ENCODE measurements at regions not wholly inside any gene's neighbourhood (a gene's known extent, or its start where the extent isn't known, plus 50 kb on each side); places are given as distances from the start of the nearest gene placed in this dataset.

DNA sequence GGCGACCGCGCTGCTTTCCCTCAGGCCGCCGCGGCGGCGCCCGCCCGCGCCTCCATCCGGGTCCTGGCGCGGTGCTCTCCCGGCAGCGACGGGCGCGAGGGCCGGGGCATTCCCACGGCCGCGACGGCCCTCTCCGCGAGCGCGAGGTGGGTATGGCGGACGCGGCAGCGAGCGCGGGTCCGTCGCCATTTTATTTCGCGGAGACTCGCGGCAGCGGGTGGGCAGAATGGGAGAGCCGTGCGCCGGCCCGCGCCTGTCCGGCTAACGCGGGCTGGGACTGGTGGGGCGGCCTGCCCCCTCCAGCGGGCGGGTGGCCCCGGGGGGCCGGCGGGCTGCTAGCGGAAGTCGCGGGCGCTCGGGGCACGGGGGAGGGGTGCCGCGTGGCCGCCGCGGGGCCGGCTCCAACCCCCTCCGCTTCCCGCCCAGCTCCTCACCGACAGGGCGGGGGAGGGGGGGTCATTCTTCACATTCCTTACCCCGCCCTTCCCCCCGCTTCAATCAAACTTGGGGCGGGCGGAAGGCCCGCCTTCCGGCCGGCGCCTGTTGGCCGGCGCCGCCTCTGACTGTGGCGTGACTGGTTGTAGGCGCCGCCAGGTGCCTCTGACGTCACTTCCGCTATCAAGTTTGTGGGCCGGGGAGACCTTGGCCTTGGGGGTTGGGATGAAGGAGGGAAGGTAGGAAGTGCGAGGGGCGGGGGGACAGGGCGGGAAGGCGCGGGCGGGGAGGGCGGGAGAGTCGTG lies 82.1 kb downstream of the PTPDC1 start:
- Histone ChIP-seq H3K27me3 (replicated peaks in 2 of 5; ENCODE audit: control insufficient read depth in 4 of 5, insufficient read depth in 5 of 5, low read length in 4 of 5) (no peaks in the 10 kb centered on the region), H3K4me3 (ENCODE audit: control insufficient read depth in 1 of 7, extremely low read depth in 1 of 7, insufficient read depth in 4 of 7, low read depth in 2 of 7, low read length in 6 of 7) (peak overlapping the region; percentile 76 to 98 (median 90)), H3K9me3 (ENCODE audit: control extremely low read depth in 1 of 5, control insufficient read depth in 4 of 5, insufficient read depth in 2 of 5, low read depth in 1 of 5, low read length in 4 of 5) (no peaks in the 10 kb centered on the region), H3K36me3 (ENCODE audit: control insufficient read depth in 4 of 4, insufficient read depth in 4 of 4, low read length in 3 of 4) (peaks cover 0 to 3% (median 1%) of the 10 kb centered on the region in 4 experiments), H3K27ac (ENCODE audit: insufficient read depth in 1 of 2, low read depth in 1 of 2, low read length in 2 of 2, poor library complexity in 1 of 2, severe bottlenecking in 2 of 2) (peak overlapping the region; percentile 97 to 98), H3K4me1 (ENCODE audit: control extremely low read depth in 1 of 4, control insufficient read depth in 4 of 4, insufficient read depth in 4 of 4, low read length in 3 of 4) (peaks cover 31 to 57% (median 40%) of the 10 kb centered on the region in 4 experiments)
- ChIA-PET CTCF (no interaction called here), POLR2A (no interaction called here)
- DNase-seq: peak; percentile 99
- WGBS (ENCODE audit: insufficient coverage): 0% methylated on average over 47 of the region's 96 CpGs

DNA sequence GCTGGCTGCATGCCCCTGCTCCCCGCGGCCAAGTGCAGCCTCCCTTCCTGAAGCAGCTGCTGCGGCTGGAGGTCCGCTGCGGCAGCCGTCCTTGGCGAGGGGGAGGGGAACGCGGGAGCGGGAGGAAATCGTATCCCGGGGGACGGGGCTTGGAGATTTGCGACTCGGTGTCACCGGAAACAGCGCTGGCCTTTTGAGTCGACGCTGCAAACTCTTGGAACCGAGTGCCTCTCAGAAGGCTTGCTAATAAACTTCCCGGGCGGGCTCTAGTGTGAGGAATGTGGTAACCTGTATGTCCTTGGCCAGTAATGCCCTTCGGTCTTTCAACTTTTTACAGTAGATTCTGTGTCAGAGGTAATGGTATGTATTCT lies 82.7 kb downstream of the PTPDC1 start:
- ChIA-PET POLR2A (no interaction called here), CTCF (no interaction called here)

DNA sequence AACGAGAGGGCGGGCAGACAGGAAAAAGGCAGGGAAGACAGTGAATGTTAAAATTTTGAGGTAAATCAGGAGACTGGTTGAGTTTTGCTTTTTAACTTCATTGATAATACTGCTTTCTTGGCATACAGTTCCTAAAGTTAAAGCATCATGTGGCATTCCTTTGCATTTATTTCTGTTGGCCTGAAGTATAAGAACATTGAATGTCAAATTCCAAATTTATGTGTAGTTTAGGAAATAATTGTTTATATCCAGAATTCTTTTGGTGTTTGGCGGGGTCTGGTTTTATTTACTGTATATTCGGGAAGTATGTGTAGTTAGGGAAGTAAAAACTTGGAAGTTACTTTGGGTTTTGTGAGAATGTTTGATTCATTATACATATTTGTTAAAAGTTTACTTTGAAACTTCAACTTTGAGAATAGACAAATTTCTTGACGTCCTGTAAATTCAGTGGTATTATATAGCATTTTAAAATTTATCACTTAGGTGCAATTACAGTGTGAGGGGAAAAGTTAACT lies 83.2 kb downstream of the PTPDC1 start:
- H3K9me3 ChIP-seq (ENCODE audit: control extremely low read depth in 1 of 5, control insufficient read depth in 4 of 5, insufficient read depth in 2 of 5, low read depth in 1 of 5, low read length in 4 of 5): no peaks in the 10 kb centered on the region
- peak overlapping the region; percentile 60 to 98 (median 84) for H3K4me3 ChIP-seq (ENCODE audit: control insufficient read depth in 1 of 7, extremely low read depth in 1 of 7, insufficient read depth in 4 of 7, low read depth in 2 of 7, low read length in 6 of 7)
- ChIA-PET CTCF (no interaction called here), POLR2A (no interaction called here)
- H3K27ac ChIP-seq (ENCODE audit: insufficient read depth in 1 of 2, low read depth in 1 of 2, low read length in 2 of 2, poor library complexity in 1 of 2, severe bottlenecking in 2 of 2): peak overlapping the region; percentile 85 to 98
- peaks cover 0 to 3% (median 1%) of the 10 kb centered on the region in 4 experiments for H3K36me3 ChIP-seq (ENCODE audit: control insufficient read depth in 4 of 4, insufficient read depth in 4 of 4, low read length in 3 of 4)
- H3K4me1 ChIP-seq (ENCODE audit: control extremely low read depth in 1 of 4, control insufficient read depth in 4 of 4, insufficient read depth in 4 of 4, low read length in 3 of 4): peaks cover 31 to 57% (median 41%) of the 10 kb centered on the region in 4 experiments
- no peak for DNase-seq
- H3K27me3 ChIP-seq (replicated peaks in 2 of 5; ENCODE audit: control insufficient read depth in 4 of 5, insufficient read depth in 5 of 5, low read length in 4 of 5): no peaks in the 10 kb centered on the region
- 0% methylated on average over 4 of the region's 5 CpGs for WGBS (ENCODE audit: insufficient coverage)

More for the DNA sequence above, 82.7 kb downstream of the PTPDC1 start:
- peak overlapping the region; percentile 85 to 98 for H3K27ac ChIP-seq (ENCODE audit: insufficient read depth in 1 of 2, low read depth in 1 of 2, low read length in 2 of 2, poor library complexity in 1 of 2, severe bottlenecking in 2 of 2)
- H3K27me3 ChIP-seq (replicated peaks in 2 of 5; ENCODE audit: control insufficient read depth in 4 of 5, insufficient read depth in 5 of 5, low read length in 4 of 5): no peaks in the 10 kb centered on the region
- peaks cover 31 to 57% (median 41%) of the 10 kb centered on the region in 4 experiments for H3K4me1 ChIP-seq (ENCODE audit: control extremely low read depth in 1 of 4, control insufficient read depth in 4 of 4, insufficient read depth in 4 of 4, low read length in 3 of 4)
- peaks cover 0 to 3% (median 1%) of the 10 kb centered on the region in 4 experiments for H3K36me3 ChIP-seq (ENCODE audit: control insufficient read depth in 4 of 4, insufficient read depth in 4 of 4, low read length in 3 of 4)
- no peaks in the 10 kb centered on the region for H3K9me3 ChIP-seq (ENCODE audit: control extremely low read depth in 1 of 5, control insufficient read depth in 4 of 5, insufficient read depth in 2 of 5, low read depth in 1 of 5, low read length in 4 of 5)
- WGBS (ENCODE audit: insufficient coverage): 0% methylated on average over 23 of the region's 23 CpGs
- no peak for DNase-seq
- peak overlapping the region; percentile 60 to 98 (median 84) for H3K4me3 ChIP-seq (ENCODE audit: control insufficient read depth in 1 of 7, extremely low read depth in 1 of 7, insufficient read depth in 4 of 7, low read depth in 2 of 7, low read length in 6 of 7)

DNA sequence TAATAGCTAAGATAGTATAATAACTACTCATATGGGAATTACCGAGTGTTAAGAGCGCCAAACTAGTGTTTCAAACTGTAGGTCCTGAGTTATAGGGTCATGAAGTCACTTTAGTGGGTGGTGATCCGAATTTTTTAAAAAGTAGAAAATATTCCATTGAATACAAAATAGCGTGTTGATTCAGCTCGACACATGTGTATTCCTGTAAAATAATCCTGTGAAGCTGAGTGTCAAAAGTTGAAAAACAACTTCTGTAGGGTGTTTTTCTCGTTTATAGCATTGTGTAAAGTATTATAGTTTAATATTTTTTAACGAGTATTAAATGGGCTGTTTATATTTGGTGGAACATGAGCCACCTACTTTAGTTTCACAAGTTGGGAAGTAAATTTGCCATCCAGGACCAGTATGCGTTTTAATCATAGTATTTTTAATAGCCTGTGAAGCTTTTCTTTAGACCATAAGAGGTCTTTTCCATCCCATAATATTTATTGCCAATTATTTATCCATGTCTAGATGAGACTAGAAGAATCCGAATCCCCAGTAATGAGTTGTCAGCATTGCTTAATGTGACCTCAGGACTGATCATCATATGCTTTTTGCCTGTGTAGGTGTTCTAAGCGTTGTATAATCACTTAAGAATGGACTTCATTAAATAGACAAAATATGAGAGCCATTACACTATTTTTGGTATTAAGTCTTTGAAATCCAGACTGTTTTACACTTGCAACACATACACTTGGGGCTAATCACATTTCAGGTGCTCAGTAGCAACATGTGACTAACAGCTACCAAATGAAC lies 84.1 kb downstream of the PTPDC1 start:
- no peaks in the 10 kb centered on the region for H3K9me3 ChIP-seq (ENCODE audit: control extremely low read depth in 1 of 5, control insufficient read depth in 4 of 5, insufficient read depth in 2 of 5, low read depth in 1 of 5, low read length in 4 of 5)
- no peaks in the 10 kb centered on the region for H3K27me3 ChIP-seq (replicated peaks in 2 of 5; ENCODE audit: control insufficient read depth in 4 of 5, insufficient read depth in 5 of 5, low read length in 4 of 5)
- WGBS (ENCODE audit: insufficient coverage): 68% methylated on average over 3 of the region's 10 CpGs
- H3K4me3 ChIP-seq (ENCODE audit: control insufficient read depth in 1 of 7, extremely low read depth in 1 of 7, insufficient read depth in 4 of 7, low read depth in 2 of 7, low read length in 6 of 7): peak overlapping the region in 6 of 7 experiments; percentile 76 to 98 (median 87)
- DNase-seq: no peak
- ChIA-PET CTCF (interaction anchor here (1.0 to 1.6 kb wide), 4 partner anchors 11 to 103 kb away, joined by 3 to 6 read pairs (median 4); no protein-coding TSS in a partner anchor), POLR2A (interaction anchor here (0.9 kb wide), 1 partner anchor 208 kb away, joined by 3 read pairs; no protein-coding TSS in a partner anchor)
- H3K27ac ChIP-seq (ENCODE audit: insufficient read depth in 1 of 2, low read depth in 1 of 2, low read length in 2 of 2, poor library complexity in 1 of 2, severe bottlenecking in 2 of 2): peak overlapping the region; percentile 7 to 98
- H3K36me3 ChIP-seq (ENCODE audit: control insufficient read depth in 4 of 4, insufficient read depth in 4 of 4, low read length in 3 of 4): peaks cover 0 to 8% (median 3%) of the 10 kb centered on the region in 4 experiments
- peaks cover 31 to 62% (median 42%) of the 10 kb centered on the region in 4 experiments for H3K4me1 ChIP-seq (ENCODE audit: control extremely low read depth in 1 of 4, control insufficient read depth in 4 of 4, insufficient read depth in 4 of 4, low read length in 3 of 4)

DNA sequence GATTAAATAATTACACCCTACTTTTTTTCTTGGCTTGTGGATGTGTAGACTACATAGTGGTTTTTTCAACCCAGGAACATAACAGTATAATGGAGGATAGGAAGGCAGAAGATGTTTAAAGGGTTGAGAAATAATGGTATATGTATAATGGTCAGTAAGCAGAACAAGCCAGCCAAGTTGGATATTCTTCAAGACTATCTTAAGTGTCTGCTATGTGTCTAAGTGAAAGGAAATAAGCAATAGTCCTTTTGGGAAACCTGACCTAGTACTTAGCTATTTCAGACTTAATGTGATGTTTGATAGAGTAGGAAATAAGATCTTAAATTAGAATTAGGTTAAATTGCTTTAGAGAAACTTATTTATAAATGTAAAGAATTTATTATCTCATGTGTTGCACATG lies 85.7 kb downstream of the PTPDC1 start:
- CTCF ChIA-PET: no interaction called here

DNA sequence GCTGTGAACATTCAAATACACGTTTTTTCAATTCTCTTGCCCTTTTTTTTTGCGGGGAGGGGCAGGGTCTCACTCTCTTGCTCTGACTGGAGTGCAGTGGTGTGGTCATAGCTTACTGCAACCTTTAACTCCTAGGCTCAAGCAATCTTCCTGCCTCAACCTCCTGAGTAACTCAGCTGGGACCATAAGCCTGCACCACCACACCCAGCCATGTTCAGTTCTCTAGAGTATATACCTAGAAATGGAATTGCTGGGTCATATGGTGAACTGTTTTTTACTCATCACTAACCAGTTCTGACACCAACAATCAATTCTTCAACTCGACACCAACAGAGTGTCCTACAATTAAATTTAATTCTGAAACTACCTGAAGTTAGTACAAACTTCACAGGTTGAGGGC lies 85.5 kb upstream of the ZNF169 start:
- Histone ChIP-seq H3K27me3 (replicated peaks in 2 of 5; ENCODE audit: control insufficient read depth in 4 of 5, insufficient read depth in 5 of 5, low read length in 4 of 5) (no peaks in the 10 kb centered on the region), H3K9me3 (ENCODE audit: control extremely low read depth in 1 of 5, control insufficient read depth in 4 of 5, insufficient read depth in 2 of 5, low read depth in 1 of 5, low read length in 4 of 5) (no peaks in the 10 kb centered on the region), H3K27ac (ENCODE audit: insufficient read depth in 1 of 2, low read depth in 1 of 2, low read length in 2 of 2, poor library complexity in 1 of 2, severe bottlenecking in 2 of 2) (no peak overlapping the region), H3K4me1 (ENCODE audit: control extremely low read depth in 1 of 4, control insufficient read depth in 4 of 4, insufficient read depth in 4 of 4, low read length in 3 of 4) (peaks cover 19 to 58% (median 30%) of the 10 kb centered on the region in 4 experiments), H3K4me3 (ENCODE audit: control insufficient read depth in 1 of 7, extremely low read depth in 1 of 7, insufficient read depth in 4 of 7, low read depth in 2 of 7, low read length in 6 of 7) (no peak overlapping the region), H3K36me3 (ENCODE audit: control insufficient read depth in 4 of 4, insufficient read depth in 4 of 4, low read length in 3 of 4) (peaks cover 11 to 41% (median 19%) of the 10 kb centered on the region in 4 experiments)
- DNase-seq: no peak
- CTCF ChIA-PET: interaction anchor here (0.7 to 1.0 kb wide), 2 partner anchors 51 to 169 kb away, joined by 3 read pairs; no protein-coding TSS in a partner anchor
- POLR2A ChIA-PET: no interaction called here
- 90% methylated on average over 1 of the region's 3 CpGs for WGBS (ENCODE audit: insufficient coverage)

More for the DNA sequence above, 85.7 kb downstream of the PTPDC1 start:
- Histone ChIP-seq H3K9me3 (ENCODE audit: control extremely low read depth in 1 of 5, control insufficient read depth in 4 of 5, insufficient read depth in 2 of 5, low read depth in 1 of 5, low read length in 4 of 5) (no peaks in the 10 kb centered on the region), H3K4me1 (ENCODE audit: control extremely low read depth in 1 of 4, control insufficient read depth in 4 of 4, insufficient read depth in 4 of 4, low read length in 3 of 4) (peaks cover 28 to 65% (median 39%) of the 10 kb centered on the region in 4 experiments), H3K27me3 (replicated peaks in 2 of 5; ENCODE audit: control insufficient read depth in 4 of 5, insufficient read depth in 5 of 5, low read length in 4 of 5) (no peaks in the 10 kb centered on the region), H3K27ac (ENCODE audit: insufficient read depth in 1 of 2, low read depth in 1 of 2, low read length in 2 of 2, poor library complexity in 1 of 2, severe bottlenecking in 2 of 2) (peak overlapping the region in 1 of 2 experiments; percentile 26), H3K4me3 (ENCODE audit: control insufficient read depth in 1 of 7, extremely low read depth in 1 of 7, insufficient read depth in 4 of 7, low read depth in 2 of 7, low read length in 6 of 7) (peak overlapping the region in 1 of 7 experiments; percentile 76), H3K36me3 (ENCODE audit: control insufficient read depth in 4 of 4, insufficient read depth in 4 of 4, low read length in 3 of 4) (peaks cover 0 to 20% (median 7%) of the 10 kb centered on the region in 4 experiments)
- DNase-seq: no peak
- POLR2A ChIA-PET: no interaction called here
